H9 (cell line): ENCODE measurements at regions not wholly inside any gene's neighbourhood (a gene's known extent, or its start where the extent isn't known, plus 50 kb on each side); places are given as distances from the start of the nearest gene placed in this dataset.

Experiments used
- DNase-seq: peaks from one replicate; pipeline ENCODE4 v3.0.0-alpha.2; 2017
- H2AFZ ChIP-seq: one replicate; pipeline ENCODE4 v1.6.1; 2013; ENCODE audit warnings: mild to moderate bottlenecking, low read length, control low read depth, moderate library complexity
- H2AK5ac ChIP-seq: 2 replicates; pipeline ENCODE4 v1.6.1; 2013; ENCODE audit warnings: low read length, control low read depth, mixed read lengths; ENCODE audit not compliant: insufficient read length
- H2BK120ac ChIP-seq: one replicate; pipeline ENCODE4 v1.6.1; 2013; ENCODE audit warnings: low read depth, mild to moderate bottlenecking, low read length, control low read depth, inconsistent platforms; ENCODE audit not compliant: poor library complexity, severe bottlenecking
- H2BK12ac ChIP-seq: 2 replicates; pipeline ENCODE4 v1.6.1; 2013; ENCODE audit warnings: low read length, control low read depth, mixed read lengths, low read depth; ENCODE audit not compliant: insufficient read length
- H2BK15ac ChIP-seq: 2 replicates; pipeline ENCODE4 v1.6.1; 2013; ENCODE audit warnings: low read depth, low read length, control low read depth
- H2BK20ac ChIP-seq: one replicate; pipeline ENCODE4 v1.6.1; 2013; ENCODE audit warnings: low read depth, mild to moderate bottlenecking, low read length, control low read depth, inconsistent platforms; ENCODE audit not compliant: poor library complexity, severe bottlenecking
- H2BK5ac ChIP-seq: 2 replicates; pipeline ENCODE4 v1.6.1; 2013; ENCODE audit warnings: low read length, control low read depth, mixed read lengths; ENCODE audit not compliant: insufficient read length
- H3K14ac ChIP-seq: 2 replicates; pipeline ENCODE4 v1.6.1; 2013; ENCODE audit warnings: low read length, control low read depth; ENCODE audit not compliant: insufficient read depth
- H3K18ac ChIP-seq: 2 replicates; pipeline ENCODE4 v1.6.1; 2013; ENCODE audit warnings: low read depth, mild to moderate bottlenecking, mixed read lengths, low read length, control low read depth; ENCODE audit not compliant: insufficient read length
- H3K23ac ChIP-seq: 2 replicates; pipeline ENCODE4 v1.6.1; 2013; ENCODE audit warnings: low read length, control low read depth, mixed read lengths, low read depth; ENCODE audit not compliant: insufficient read length
- H3K23me2 ChIP-seq: 2 replicates; pipeline ENCODE4 v1.6.1; 2013; ENCODE audit warnings: low read depth, mild to moderate bottlenecking, mixed read lengths, low read length, control low read depth; ENCODE audit not compliant: insufficient read length, poor library complexity, severe bottlenecking
- H3K27ac ChIP-seq: 2 replicates; pipeline ENCODE4 v1.5.1; 2013; ENCODE audit warnings: low read length, control low read depth, mixed read lengths, low read depth; ENCODE audit not compliant: insufficient read length
- H3K27me3 ChIP-seq: 2 replicates; pipeline ENCODE4 v1.6.1; 2013; ENCODE audit warnings: low read length, control low read depth, inconsistent platforms; ENCODE audit not compliant: insufficient read depth
- H3K4ac ChIP-seq: 2 replicates; pipeline ENCODE4 v1.6.1; 2013; ENCODE audit warnings: low read depth, mild to moderate bottlenecking, control low read depth, inconsistent platforms, low read length, moderate library complexity
- H3K4me1 ChIP-seq: 2 replicates; pipeline ENCODE4 v1.6.1; 2013; ENCODE audit warnings: low read length, control low read depth, inconsistent platforms; ENCODE audit not compliant: insufficient read depth
- H3K4me2 ChIP-seq: 2 replicates; pipeline ENCODE4 v1.6.1; 2013; ENCODE audit warnings: low read length, control low read depth, mixed read lengths; ENCODE audit not compliant: insufficient read length, insufficient read depth
- H3K56ac ChIP-seq: 2 replicates; pipeline ENCODE4 v1.6.1; 2013; ENCODE audit warnings: low read depth, mild to moderate bottlenecking, mixed read lengths, low read length, control low read depth; ENCODE audit not compliant: insufficient read length
- H3K79me1 ChIP-seq: 2 replicates; pipeline ENCODE4 v1.6.1; 2013; ENCODE audit warnings: low read depth, mild to moderate bottlenecking, moderate library complexity, low read length, control low read depth, inconsistent platforms; ENCODE audit not compliant: insufficient read depth, poor library complexity, severe bottlenecking
- H3K79me2 ChIP-seq: 2 replicates; pipeline ENCODE4 v1.6.1; 2013; ENCODE audit warnings: low read length, control low read depth, inconsistent platforms; ENCODE audit not compliant: insufficient read depth
- H3K9ac ChIP-seq: 2 replicates; pipeline ENCODE4 v1.6.1; 2013; ENCODE audit warnings: low read length, control low read depth, mixed read lengths; ENCODE audit not compliant: insufficient read length; ENCODE audit errors: extremely low read depth
- H3K9me3 ChIP-seq: one replicate; pipeline ENCODE4 v1.6.1; 2013; ENCODE audit warnings: low read depth, low read length, inconsistent platforms; ENCODE audit not compliant: control insufficient read depth
- H3T11ph ChIP-seq: one replicate; pipeline ENCODE4 v1.6.1; 2013; ENCODE audit warnings: mild to moderate bottlenecking, low read length, control low read depth, inconsistent platforms
- H4K20me1 ChIP-seq: one replicate; pipeline ENCODE4 v1.6.1; 2013; ENCODE audit not compliant: control insufficient read depth, insufficient read length, insufficient read depth
- H4K5ac ChIP-seq: 2 replicates; pipeline ENCODE4 v1.6.1; 2013; ENCODE audit warnings: low read depth, mild to moderate bottlenecking, mixed read lengths, low read length, control low read depth; ENCODE audit not compliant: insufficient read length
- H4K8ac ChIP-seq: replicated peaks from 2 replicates; pipeline ENCODE4 v1.6.1; 2013; ENCODE audit warnings: low read length, control low read depth, mixed read lengths, low read depth; ENCODE audit not compliant: insufficient read length
- H4K91ac ChIP-seq: 2 replicates; pipeline ENCODE4 v1.6.1; 2013; ENCODE audit warnings: low read depth, mild to moderate bottlenecking, moderate library complexity, mixed read lengths, low read length, control low read depth; ENCODE audit not compliant: insufficient read length
- H3K27ac Mint-ChIP-seq, 3 experiments: 2 replicates in 2 of 3; 3 replicates in 1 of 3; pipeline ENCODE4 v1.8.0; 2020 to 2021; ENCODE audit warnings: mixed read lengths in 3 of 3, mild to moderate bottlenecking in 1 of 3, moderate library complexity in 1 of 3
- H3K27me3 Mint-ChIP-seq: 2 replicates; pipeline ENCODE4 v1.8.0; 2021; ENCODE audit warnings: low read depth, mild to moderate bottlenecking, moderate library complexity, mixed read lengths
- H3K36me3 Mint-ChIP-seq, 3 experiments: 2 replicates in 2 of 3; 3 replicates in 1 of 3; pipeline ENCODE4 v1.8.0; 2020 to 2021; ENCODE audit warnings: low read depth in 3 of 3, mixed read lengths in 3 of 3; ENCODE audit not compliant: insufficient read depth in 1 of 3
- H3K4me1 Mint-ChIP-seq, 2 experiments: 2 replicates each; pipeline ENCODE4 v1.8.0; 2020; ENCODE audit warnings: mixed read lengths in 2 of 2
- H3K4me3 Mint-ChIP-seq, 2 experiments: 2 replicates in 1 of 2; 3 replicates in 1 of 2; pipeline ENCODE4 v1.8.0; 2020 to 2021; ENCODE audit warnings: mild to moderate bottlenecking in 2 of 2, mixed read lengths in 2 of 2, moderate library complexity in 1 of 2
- H3K9me3 Mint-ChIP-seq, 2 experiments: 2 replicates in 1 of 2; 3 replicates in 1 of 2; pipeline ENCODE4 v1.8.0; 2020; ENCODE audit warnings: mild to moderate bottlenecking in 2 of 2, mixed read lengths in 2 of 2, moderate library complexity in 1 of 2
- TF ChIP-seq, protein P1 (sequence below): fragments of 200-600 bp; sonication (generic); conservative IDR thresholded peaks from 3 replicates; pipeline ENCODE4 v1.8.0; 2021; ENCODE audit warnings: antibody characterized with exemption, mild to moderate bottlenecking

DNA sequence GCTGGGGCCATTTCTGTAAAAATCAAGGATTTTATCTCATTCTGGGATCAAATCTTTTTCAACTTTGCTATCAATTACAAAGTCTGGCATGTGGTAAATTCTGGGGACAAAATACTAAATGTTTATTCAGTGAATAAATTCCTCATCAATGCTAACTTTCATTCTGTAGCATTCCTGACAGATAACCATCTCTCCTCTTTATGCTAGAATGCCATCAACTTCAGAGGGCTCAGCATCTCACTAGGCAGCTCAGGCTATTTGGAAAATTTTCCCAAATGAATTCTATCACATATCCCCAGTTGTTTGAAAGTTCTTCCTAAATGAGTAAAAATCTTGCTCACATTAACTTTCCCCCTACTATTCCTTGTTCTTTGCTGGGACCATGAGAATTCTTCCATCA lies 163.0 kb upstream of the DAB1 start:
- H3K27ac ChIP-seq: no peak overlapping the region
- H2AK5ac ChIP-seq: no peak overlapping the region
- no peak overlapping the region for H3K9ac ChIP-seq
- no peak overlapping the region for H2AFZ ChIP-seq
- no peaks in the 10 kb centered on the region for H3K23me2 ChIP-seq
- no peak overlapping the region for H4K8ac ChIP-seq
- Mint-ChIP-seq H3K4me1 (peaks cover 0 to 3% of the 10 kb centered on the region in 2 experiments; a peak in 1 of 4 replicates), H3K4me3 (no peak overlapping the region), H3K36me3 (peaks cover 0 to 2% (median 0%) of the 10 kb centered on the region in 3 experiments; a peak in 1 of 7 replicates), H3K9me3 (no peaks in the 10 kb centered on the region), H3K27ac (no peak overlapping the region), H3K27me3 (no peaks in the 10 kb centered on the region)
- no peaks in the 10 kb centered on the region for H3K9me3 ChIP-seq
- H3K4ac ChIP-seq: no peak overlapping the region
- H2BK15ac ChIP-seq: no peak overlapping the region
- H3K4me1 ChIP-seq: no peaks in the 10 kb centered on the region; the same call in 1 of the 2 replicates
- no peaks in the 10 kb centered on the region for H4K20me1 ChIP-seq
- H3K4me2 ChIP-seq: no peak overlapping the region
- H3K27me3 ChIP-seq: no peaks in the 10 kb centered on the region
- no peak overlapping the region for H3K14ac ChIP-seq
- no peak overlapping the region for H3T11ph ChIP-seq
- TF ChIP-seq, protein P1, sequence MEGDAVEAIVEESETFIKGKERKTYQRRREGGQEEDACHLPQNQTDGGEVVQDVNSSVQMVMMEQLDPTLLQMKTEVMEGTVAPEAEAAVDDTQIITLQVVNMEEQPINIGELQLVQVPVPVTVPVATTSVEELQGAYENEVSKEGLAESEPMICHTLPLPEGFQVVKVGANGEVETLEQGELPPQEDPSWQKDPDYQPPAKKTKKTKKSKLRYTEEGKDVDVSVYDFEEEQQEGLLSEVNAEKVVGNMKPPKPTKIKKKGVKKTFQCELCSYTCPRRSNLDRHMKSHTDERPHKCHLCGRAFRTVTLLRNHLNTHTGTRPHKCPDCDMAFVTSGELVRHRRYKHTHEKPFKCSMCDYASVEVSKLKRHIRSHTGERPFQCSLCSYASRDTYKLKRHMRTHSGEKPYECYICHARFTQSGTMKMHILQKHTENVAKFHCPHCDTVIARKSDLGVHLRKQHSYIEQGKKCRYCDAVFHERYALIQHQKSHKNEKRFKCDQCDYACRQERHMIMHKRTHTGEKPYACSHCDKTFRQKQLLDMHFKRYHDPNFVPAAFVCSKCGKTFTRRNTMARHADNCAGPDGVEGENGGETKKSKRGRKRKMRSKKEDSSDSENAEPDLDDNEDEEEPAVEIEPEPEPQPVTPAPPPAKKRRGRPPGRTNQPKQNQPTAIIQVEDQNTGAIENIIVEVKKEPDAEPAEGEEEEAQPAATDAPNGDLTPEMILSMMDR: no peak
- no peaks in the 10 kb centered on the region for H3K79me2 ChIP-seq
- H2BK120ac ChIP-seq: no peak overlapping the region
- H3K18ac ChIP-seq: no peak overlapping the region
- no peak overlapping the region for H2BK5ac ChIP-seq
- no peak overlapping the region for H3K23ac ChIP-seq
- H2BK20ac ChIP-seq: no peak overlapping the region
- no peak for DNase-seq
- H3K79me1 ChIP-seq: no peaks in the 10 kb centered on the region
- no peak overlapping the region for H2BK12ac ChIP-seq
- H3K56ac ChIP-seq: no peak overlapping the region
- no peak overlapping the region for H4K5ac ChIP-seq
- H4K91ac ChIP-seq: no peak overlapping the region
